HG03175 (cell line): ENCODE measurements at regions not wholly inside any gene's neighbourhood (a gene's known extent, or its start where the extent isn't known, plus 50 kb on each side); places are given as distances from the start of the nearest gene placed in this dataset.

Experiments used
- ATAC-seq: cut with Tn5 transposase; IDR thresholded peaks from one replicate; pipeline ENCODE4 v1.9.1; 2021; ENCODE audit warnings: mild to moderate bottlenecking, moderate library complexity; ENCODE audit not compliant: unreplicated experiment

GRCh38 chr1:185373813-185374529 is 56.9 kb upstream of the IVNS1ABP start:
- ATAC-seq, result no peak

- ATAC-seq, result no peak
These were observed 52.7 kb upstream of the IVNS1ABP start for GRCh38 chr1:185369786-185370185.

GRCh38 chr1:185368913-185369491 is 52.0 kb upstream of the IVNS1ABP start:
- no peak for ATAC-seq

GRCh38 chr1:185368313-185368855 is 51.3 kb upstream of the IVNS1ABP start:
- ATAC-seq, result no peak

- ATAC-seq, result no peak
These were observed 50.2 kb upstream of the IVNS1ABP start for GRCh38 chr1:185367218-185367617.
